ENCODE measurements at regions not wholly inside any gene's neighbourhood (a gene's known extent, or its start where the extent isn't known, plus 50 kb on each side); places are given as distances from the start of the nearest gene placed in this dataset.

GRCh38 chr6:154673919-154674318 lies 59.3 kb upstream of the SCAF8 start:
- no peak for DNase-seq (ENCODE audit: low spot score)
- intact Hi-C loops (cut with DNase I), result loop anchor here in 1 of 2 donors (10.0 kb wide), 1 partner anchor 131 kb away; no protein-coding TSS in a partner anchor

- intact Hi-C loops (cut with DNase I), result loop anchor here (5.0 to 10.0 kb wide), 2 partner anchors 129 to 137 kb away; no protein-coding TSS in a partner anchor
- peak; percentile 93 for DNase-seq (ENCODE audit: low spot score)
Measured at GRCh38 chr6:154675602-154676088, 57.6 kb upstream of the SCAF8 start.

GRCh38 chr6:154682633-154683125 lies 50.5 kb upstream of the SCAF8 start:
- intact Hi-C loops (cut with DNase I), result loop anchor here in 1 of 2 donors (1.0 kb wide), 1 partner anchor 10 kb away; no protein-coding TSS in a partner anchor
- DNase-seq (ENCODE audit: low spot score), result no peak
